Activated CD8-positive, alpha-beta memory T cell treated with anti-CD3 and anti-CD28 coated beads for 24 hours (primary cell): ENCODE measurements at regions not wholly inside any gene's neighbourhood (a gene's known extent, or its start where the extent isn't known, plus 50 kb on each side); places are given as distances from the start of the nearest gene placed in this dataset.
"Not testable (repeated sequence)": the region's sequence is repeated elsewhere in the genome, so short reads cannot be mapped to it uniquely, and the experiment has no call there.

Source experiments
- DNase-seq: peaks from one replicate; pipeline ENCODE4 v3.0.0-alpha.2; 2020

- no peak for DNase-seq
Measured at GRCh38 chr3:155995525-155996370, 124.6 kb upstream of the KCNAB1 start.

GRCh38 chr3:155996882-155997281, 123.5 kb upstream of the KCNAB1 start:
- no peak for DNase-seq

GRCh38 chr3:155998173-155998572, 122.2 kb upstream of the KCNAB1 start:
- DNase-seq: not testable (repeated sequence)

- DNase-seq: no peak
Measured at GRCh38 chr3:156005736-156006135, 114.6 kb upstream of the KCNAB1 start.

- DNase-seq: no peak
Measured at GRCh38 chr3:156010829-156011228, 109.5 kb upstream of the KCNAB1 start.

GRCh38 chr3:156014489-156014888, 105.9 kb upstream of the KCNAB1 start:
- DNase-seq: no peak

GRCh38 chr3:156016902-156017301, 103.5 kb upstream of the KCNAB1 start:
- DNase-seq: no peak

GRCh38 chr3:156017352-156018030, 102.9 kb upstream of the KCNAB1 start:
- DNase-seq: no peak

GRCh38 chr3:156024904-156025533, 95.4 kb upstream of the KCNAB1 start:
- no peak for DNase-seq

GRCh38 chr3:156029208-156029607, 91.2 kb upstream of the KCNAB1 start:
- DNase-seq: no peak

- no peak for DNase-seq
Measured at GRCh38 chr3:156030723-156031122, 89.7 kb upstream of the KCNAB1 start.

GRCh38 chr3:156033428-156033827, 87.0 kb upstream of the KCNAB1 start:
- no peak for DNase-seq

GRCh38 chr3:156035158-156035557, 85.2 kb upstream of the KCNAB1 start:
- no peak for DNase-seq

GRCh38 chr3:156036258-156037053, 83.9 kb upstream of the KCNAB1 start:
- DNase-seq: no peak

GRCh38 chr3:156037356-156037755, 83.0 kb upstream of the KCNAB1 start:
- no peak for DNase-seq

- no peak for DNase-seq
Measured at GRCh38 chr3:156038869-156039268, 81.5 kb upstream of the KCNAB1 start.

- DNase-seq: no peak
Measured at GRCh38 chr3:156040041-156040440, 80.3 kb upstream of the KCNAB1 start.

GRCh38 chr3:156041216-156041841, 79.0 kb upstream of the KCNAB1 start:
- not testable (repeated sequence) for DNase-seq

GRCh38 chr3:156041856-156042255, 78.5 kb upstream of the KCNAB1 start:
- not testable (repeated sequence) for DNase-seq

GRCh38 chr3:156043832-156044633, 76.3 kb upstream of the KCNAB1 start:
- peak; percentile 80 for DNase-seq

- DNase-seq: no peak
Measured at GRCh38 chr3:156044634-156044975, 75.8 kb upstream of the KCNAB1 start.

- DNase-seq: not testable (repeated sequence)
Measured at GRCh38 chr3:156048483-156048882, 71.9 kb upstream of the KCNAB1 start.
